ENCODE measurements at regions not wholly inside any gene's neighbourhood (a gene's known extent, or its start where the extent isn't known, plus 50 kb on each side); places are given as distances from the start of the nearest gene placed in this dataset.

- H3K4me3 ChIP-seq (ENCODE audit: control insufficient read depth, low read depth, low read length): no peak overlapping the region
- TF ChIP-seq CTCF (conservative IDR thresholded peaks at IDR 0.05; ENCODE audit: control insufficient read depth, insufficient read depth, low read depth, low read length): no peak
- DNase-seq (ENCODE audit: low read depth): peak; percentile 17
Measured at GRCh38 chr2:225192869-225193268, 150.6 kb upstream of the DOCK10 start.

GRCh38 chr2:225190987-225191386 lies 148.7 kb upstream of the DOCK10 start:
- DNase-seq (ENCODE audit: low read depth): no peak
- no peak for TF ChIP-seq CTCF (conservative IDR thresholded peaks at IDR 0.05; ENCODE audit: control insufficient read depth, insufficient read depth, low read depth, low read length)
- H3K4me3 ChIP-seq (ENCODE audit: control insufficient read depth, low read depth, low read length): no peak overlapping the region

- no peak for TF ChIP-seq CTCF (conservative IDR thresholded peaks at IDR 0.05; ENCODE audit: control insufficient read depth, insufficient read depth, low read depth, low read length)
- no peak overlapping the region for H3K4me3 ChIP-seq (ENCODE audit: control insufficient read depth, low read depth, low read length)
- DNase-seq (ENCODE audit: low read depth): no peak
Measured at GRCh38 chr2:225184948-225185347, 142.7 kb upstream of the DOCK10 start.

- H3K4me3 ChIP-seq (ENCODE audit: control insufficient read depth, low read depth, low read length): no peak overlapping the region
- no peak for TF ChIP-seq CTCF (conservative IDR thresholded peaks at IDR 0.05; ENCODE audit: control insufficient read depth, insufficient read depth, low read depth, low read length)
- no peak for DNase-seq (ENCODE audit: low read depth)
Measured at GRCh38 chr2:225182126-225182525, 139.9 kb upstream of the DOCK10 start.

- no peak overlapping the region for H3K4me3 ChIP-seq (ENCODE audit: control insufficient read depth, low read depth, low read length)
- TF ChIP-seq CTCF (conservative IDR thresholded peaks at IDR 0.05; ENCODE audit: control insufficient read depth, insufficient read depth, low read depth, low read length): no peak
- peak; percentile 69 for DNase-seq (ENCODE audit: low read depth)
Measured at GRCh38 chr2:225177098-225177497, 134.8 kb upstream of the DOCK10 start.

GRCh38 chr2:225173909-225174308 lies 131.6 kb upstream of the DOCK10 start:
- no peak overlapping the region for H3K4me3 ChIP-seq (ENCODE audit: control insufficient read depth, low read depth, low read length)
- DNase-seq (ENCODE audit: low read depth): peak; percentile 10
- no peak for TF ChIP-seq CTCF (conservative IDR thresholded peaks at IDR 0.05; ENCODE audit: control insufficient read depth, insufficient read depth, low read depth, low read length)

GRCh38 chr2:225171350-225171749 lies 129.1 kb upstream of the DOCK10 start:
- TF ChIP-seq CTCF (conservative IDR thresholded peaks at IDR 0.05; ENCODE audit: control insufficient read depth, insufficient read depth, low read depth, low read length): no peak
- H3K4me3 ChIP-seq (ENCODE audit: control insufficient read depth, low read depth, low read length): no peak overlapping the region
- DNase-seq (ENCODE audit: low read depth): no peak
